HCT116 (cell line): ENCODE measurements at regions not wholly inside any gene's neighbourhood (a gene's known extent, or its start where the extent isn't known, plus 50 kb on each side); places are given as distances from the start of the nearest gene placed in this dataset.

Experiments
- ATAC-seq: fragments of 200-7000 bp; cut with Tn5 transposase; 2 replicates; pipeline ENCODE4 v1.9.1; 2020; ENCODE audit warnings: mild to moderate bottlenecking, moderate library complexity
- BruUV-seq: library from RNA; stranded (reverse); fragments of 400-500 nt; replicated peaks from 2 replicates; lab custom pipeline; 2021; lab: Mats Ljungman, UMichigan
- CTCF ChIA-PET: fragments of 300-600 bp; sonication (Branson Sonifier 250); formaldehyde crosslinking; loops from one replicate; lab custom pipeline; 2021; ENCODE audit warnings: antibody characterized with exemption; lab: Charles Lee
- POLR2A ChIA-PET: fragments of 300-600, 350-600 bp; sonication (Branson Sonifier 250); formaldehyde crosslinking; loops from one replicate; lab custom pipeline; 2021; ENCODE audit warnings: antibody characterized with exemption; lab: Charles Lee
- RAD21 ChIA-PET, 2 experiments: fragments of 300-600 bp; sonication (Branson Sonifier 250); formaldehyde crosslinking; loops; one replicate each; lab custom pipeline; 2023; ENCODE audit warnings: low total read pairs in 2 of 2; ENCODE audit not compliant: uncharacterized antibody in 2 of 2, unreplicated experiment in 2 of 2, low non-redundant PET in 1 of 2; lab: Charles Lee
- DNase-seq: peaks from one replicate; pipeline ENCODE4 v3.0.0-alpha.2; 2010; ENCODE audit warnings: low read depth, low spot score
- H2AFZ ChIP-seq: fragments of 200-600 bp; shearing (Covaris generic), sonication (generic); 2 replicates; pipeline ENCODE4 v1.6.1; 2017; ENCODE audit warnings: low read depth, mixed run types, mixed read lengths, antibody characterized with exemption, low read length; ENCODE audit not compliant: poor library complexity, severe bottlenecking
- H3K27ac ChIP-seq: 2 replicates; pipeline ENCODE4 v1.5.1; 2012; ENCODE audit warnings: low read depth, low read length
- H3K27me3 ChIP-seq: fragments of 200-600 bp; sonication (generic); 2 replicates; pipeline ENCODE4 v1.6.1; 2016; ENCODE audit warnings: mixed run types, low read length, mixed read lengths; ENCODE audit not compliant: insufficient read depth
- H3K36me3 ChIP-seq, 2 experiments: fragments of 200-500 bp in 1 of 2; fragments of 200-600 bp in 1 of 2; sonication (Bioruptor generic) in 1 of 2; sonication (generic) in 1 of 2; 2 replicates each; pipeline versions ENCODE4 v1.5.1 to v1.6.1; 2014 to 2016; ENCODE audit warnings: low read length in 2 of 2, inconsistent platforms in 1 of 2, mixed read lengths in 1 of 2, mixed run types in 1 of 2; ENCODE audit not compliant: insufficient read depth in 2 of 2, control insufficient read depth in 1 of 2
- H3K4me1 ChIP-seq, 2 experiments: fragments of 200-600 bp in 1 of 2; sonication (generic) in 1 of 2; 2 replicates each; pipeline versions ENCODE4 v1.5.1 to v1.6.1; 2012 to 2017; ENCODE audit warnings: low read length in 2 of 2, inconsistent platforms in 1 of 2, mild to moderate bottlenecking in 1 of 2, mixed read lengths in 1 of 2, mixed run types in 1 of 2, moderate library complexity in 1 of 2; ENCODE audit not compliant: insufficient read depth in 2 of 2, control insufficient read depth in 1 of 2
- H3K4me2 ChIP-seq: fragments of 200-600 bp; sonication (generic); 2 replicates; pipeline ENCODE4 v1.6.1; 2017; ENCODE audit warnings: mixed run types, low read length, mixed read lengths
- H3K4me3 ChIP-seq, 2 experiments: fragments of 200-600 bp in 1 of 2; sonication (generic) in 1 of 2; replicated peaks in 1 of 2; 2 replicates each; pipeline ENCODE4 v1.5.1; 2011 to 2016; ENCODE audit warnings: low read length in 2 of 2, control low read depth in 1 of 2, low read depth in 1 of 2, mild to moderate bottlenecking in 1 of 2, mixed read lengths in 1 of 2, mixed run types in 1 of 2
- H3K79me2 ChIP-seq: fragments of 200-600 bp; sonication (generic); 2 replicates; pipeline ENCODE4 v1.6.1; 2017; ENCODE audit warnings: mild to moderate bottlenecking, mixed run types, low read length, moderate library complexity, mixed read lengths; ENCODE audit not compliant: insufficient read depth
- H3K9ac ChIP-seq: fragments of 200-600 bp; sonication (generic); 2 replicates; pipeline ENCODE4 v1.6.1; 2016; ENCODE audit warnings: low read length, mixed read lengths
- H3K9me2 ChIP-seq: fragments of 200-600 bp; sonication (generic), shearing (Covaris generic); 2 replicates; pipeline ENCODE4 v1.6.1; 2017; ENCODE audit warnings: mixed run types, mild to moderate bottlenecking, moderate library complexity; ENCODE audit not compliant: insufficient read depth
- H3K9me3 ChIP-seq, 2 experiments: fragments of 200-500 bp in 1 of 2; fragments of 200-600 bp in 1 of 2; sonication (Bioruptor generic) in 1 of 2; sonication (generic) in 1 of 2; 2 replicates each; pipeline ENCODE4 v1.6.1; 2014 to 2017; ENCODE audit warnings: low read length in 2 of 2, mixed read lengths in 2 of 2, inconsistent platforms in 1 of 2, low read depth in 1 of 2, mild to moderate bottlenecking in 1 of 2, mixed run types in 1 of 2, moderate library complexity in 1 of 2; ENCODE audit not compliant: control insufficient read depth in 1 of 2, insufficient read depth in 1 of 2
- H4K20me1 ChIP-seq: fragments of 200-600 bp; sonication (generic), shearing (Covaris generic); 2 replicates; pipeline ENCODE4 v1.6.1; 2017; ENCODE audit warnings: mixed run types, mild to moderate bottlenecking, moderate library complexity; ENCODE audit not compliant: insufficient read depth
- CBX3 ChIP-seq: IDR thresholded peaks from 2 replicates; pipeline ENCODE4 v1.6.1; 2012; ENCODE audit warnings: low read depth
- CEBPB ChIP-seq: IDR thresholded peaks from 2 replicates; pipeline ENCODE4 v1.6.1; 2012; ENCODE audit warnings: low read depth
- EGR1 ChIP-seq: IDR thresholded peaks from 2 replicates; pipeline ENCODE4 v1.6.1; 2012; ENCODE audit warnings: low read depth
- ELF1 ChIP-seq: IDR thresholded peaks from 2 replicates; pipeline ENCODE4 v1.6.1; 2012; ENCODE audit warnings: low read depth, borderline replicate concordance
- EZH2 ChIP-seq: fragments of 200-600 bp; sonication (generic); IDR thresholded peaks from 2 replicates; pipeline ENCODE4 v1.6.1; 2017; ENCODE audit warnings: antibody characterized with exemption, mixed run types
- EZH2phosphoT487 ChIP-seq: fragments of 200-600 bp; IDR thresholded peaks from 2 replicates; pipeline ENCODE4 v1.6.1; 2018; ENCODE audit warnings: antibody characterized with exemption, borderline replicate concordance
- FOSL1 ChIP-seq: IDR thresholded peaks from 2 replicates; pipeline ENCODE4 v1.6.1; 2012; ENCODE audit warnings: low read depth
- JUND ChIP-seq: IDR thresholded peaks from 2 replicates; pipeline ENCODE4 v1.6.1; 2012
- MAX ChIP-seq: IDR thresholded peaks from 2 replicates; pipeline ENCODE4 v1.6.1; 2012
- POLR2A ChIP-seq: IDR thresholded peaks from 2 replicates; pipeline ENCODE4 v1.7.0; 2011; ENCODE audit warnings: borderline replicate concordance; ENCODE audit not compliant: insufficient read depth, insufficient read length; ENCODE audit errors: extremely low read depth
- RAD21 ChIP-seq: IDR thresholded peaks from 2 replicates; pipeline ENCODE4 v1.6.1; 2012; ENCODE audit warnings: low read depth, mild to moderate bottlenecking
- SIN3A ChIP-seq: IDR thresholded peaks from 2 replicates; pipeline ENCODE4 v1.6.1; 2012; ENCODE audit warnings: low read depth
- SP1 ChIP-seq: IDR thresholded peaks from 2 replicates; pipeline ENCODE4 v1.6.1; 2012; ENCODE audit warnings: low read depth
- SRF ChIP-seq: IDR thresholded peaks from 2 replicates; pipeline ENCODE4 v1.6.1; 2012; ENCODE audit warnings: low read depth
- TCF7L2 ChIP-seq: IDR thresholded peaks from 2 replicates; pipeline ENCODE4 v1.7.0; 2011; ENCODE audit warnings: borderline replicate concordance, inconsistent platforms; ENCODE audit not compliant: insufficient read depth, insufficient read length; ENCODE audit errors: extremely low read depth
- YY1 ChIP-seq: IDR thresholded peaks from 2 replicates; pipeline ENCODE4 v1.6.1; 2011; ENCODE audit warnings: low read length, low read depth, moderate library complexity, mild to moderate bottlenecking; ENCODE audit not compliant: insufficient replicate concordance; ENCODE audit errors: extremely low read depth
- ZNF274 ChIP-seq: fragments of 200-500 bp; sonication (Bioruptor generic); IDR thresholded peaks from 2 replicates; pipeline ENCODE4 v1.6.1; 2014; ENCODE audit warnings: mild to moderate bottlenecking, low read depth, low read length, inconsistent platforms
- intact Hi-C: fragments of 100-400 bp; cut with micrococcal nuclease; formaldehyde crosslinking; loops from 2 replicates; pipeline ENCODE4 v1.10.0; 2022
- TF ChIP-seq, protein P1 (sequence below): IDR thresholded peaks from 2 replicates; pipeline ENCODE4 v1.6.1; 2011; ENCODE audit warnings: mild to moderate bottlenecking, low read length, moderate library complexity; ENCODE audit not compliant: insufficient replicate concordance; ENCODE audit errors: extremely low read depth
- TF ChIP-seq, protein P2 (sequence below): IDR thresholded peaks from 2 replicates; pipeline ENCODE4 v1.6.1; 2012; ENCODE audit warnings: low read depth
- TF ChIP-seq, protein P3 (sequence below), 3 experiments: fragments of 200-600 bp in 1 of 3; sonication (generic) in 1 of 3; IDR thresholded peaks in 2 of 3; conservative IDR thresholded peaks in 1 of 3; 2 replicates each; pipeline ENCODE4 v1.5.1; 2012 to 2017; ENCODE audit warnings: low read depth in 2 of 3, low read length in 2 of 3, antibody characterized with exemption in 1 of 3, borderline replicate concordance in 1 of 3, control low read depth in 1 of 3, mild to moderate bottlenecking in 1 of 3, mixed read lengths in 1 of 3, mixed run types in 1 of 3, moderate library complexity in 1 of 3; ENCODE audit not compliant: insufficient read depth in 1 of 3

GRCh38 chr10:20958764-20959163 lies 61.7 kb upstream of the NEBL start:
- no peaks in the 10 kb centered on the region for H4K20me1 ChIP-seq
- BruUV-seq: no TSS peak
- H3K36me3 ChIP-seq: no peaks in the 10 kb centered on the region
- no peaks in the 10 kb centered on the region for H3K9me3 ChIP-seq
- H3K9ac ChIP-seq: no peak overlapping the region
- DNase-seq (no peak), ATAC-seq (no peak)
- H3K27me3 ChIP-seq: no peaks in the 10 kb centered on the region
- no peak overlapping the region for H2AFZ ChIP-seq
- H3K4me2 ChIP-seq: no peak overlapping the region
- H3K9me2 ChIP-seq: no peaks in the 10 kb centered on the region
- intact Hi-C loops: no loop called here
- H3K79me2 ChIP-seq: no peaks in the 10 kb centered on the region
- H3K4me1 ChIP-seq: no peaks in the 10 kb centered on the region
- POLR2A ChIA-PET: no interaction called here
- CTCF ChIA-PET: no interaction called here
- no peak overlapping the region for H3K27ac ChIP-seq
- RAD21 ChIA-PET: no interaction called here
- H3K4me3 ChIP-seq: no peak overlapping the region
- TF ChIP-seq, protein P1, sequence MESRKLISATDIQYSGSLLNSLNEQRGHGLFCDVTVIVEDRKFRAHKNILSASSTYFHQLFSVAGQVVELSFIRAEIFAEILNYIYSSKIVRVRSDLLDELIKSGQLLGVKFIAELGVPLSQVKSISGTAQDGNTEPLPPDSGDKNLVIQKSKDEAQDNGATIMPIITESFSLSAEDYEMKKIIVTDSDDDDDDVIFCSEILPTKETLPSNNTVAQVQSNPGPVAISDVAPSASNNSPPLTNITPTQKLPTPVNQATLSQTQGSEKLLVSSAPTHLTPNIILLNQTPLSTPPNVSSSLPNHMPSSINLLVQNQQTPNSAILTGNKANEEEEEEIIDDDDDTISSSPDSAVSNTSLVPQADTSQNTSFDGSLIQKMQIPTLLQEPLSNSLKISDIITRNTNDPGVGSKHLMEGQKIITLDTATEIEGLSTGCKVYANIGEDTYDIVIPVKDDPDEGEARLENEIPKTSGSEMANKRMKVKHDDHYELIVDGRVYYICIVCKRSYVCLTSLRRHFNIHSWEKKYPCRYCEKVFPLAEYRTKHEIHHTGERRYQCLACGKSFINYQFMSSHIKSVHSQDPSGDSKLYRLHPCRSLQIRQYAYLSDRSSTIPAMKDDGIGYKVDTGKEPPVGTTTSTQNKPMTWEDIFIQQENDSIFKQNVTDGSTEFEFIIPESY: no peak
- TF ChIP-seq FOSL1 (no peak), YY1 (no peak), JUND (no peak), SIN3A (no peak), CEBPB (no peak), ELF1 (no peak), POLR2A (no peak), MAX (no peak), EZH2phosphoT487 (no peak), CBX3 (no peak), EZH2 (no peak), ZNF274 (no peak), EGR1 (no peak), SP1 (no peak), TCF7L2 (no peak), SRF (no peak), RAD21 (no peak)
- TF ChIP-seq, protein P2, sequence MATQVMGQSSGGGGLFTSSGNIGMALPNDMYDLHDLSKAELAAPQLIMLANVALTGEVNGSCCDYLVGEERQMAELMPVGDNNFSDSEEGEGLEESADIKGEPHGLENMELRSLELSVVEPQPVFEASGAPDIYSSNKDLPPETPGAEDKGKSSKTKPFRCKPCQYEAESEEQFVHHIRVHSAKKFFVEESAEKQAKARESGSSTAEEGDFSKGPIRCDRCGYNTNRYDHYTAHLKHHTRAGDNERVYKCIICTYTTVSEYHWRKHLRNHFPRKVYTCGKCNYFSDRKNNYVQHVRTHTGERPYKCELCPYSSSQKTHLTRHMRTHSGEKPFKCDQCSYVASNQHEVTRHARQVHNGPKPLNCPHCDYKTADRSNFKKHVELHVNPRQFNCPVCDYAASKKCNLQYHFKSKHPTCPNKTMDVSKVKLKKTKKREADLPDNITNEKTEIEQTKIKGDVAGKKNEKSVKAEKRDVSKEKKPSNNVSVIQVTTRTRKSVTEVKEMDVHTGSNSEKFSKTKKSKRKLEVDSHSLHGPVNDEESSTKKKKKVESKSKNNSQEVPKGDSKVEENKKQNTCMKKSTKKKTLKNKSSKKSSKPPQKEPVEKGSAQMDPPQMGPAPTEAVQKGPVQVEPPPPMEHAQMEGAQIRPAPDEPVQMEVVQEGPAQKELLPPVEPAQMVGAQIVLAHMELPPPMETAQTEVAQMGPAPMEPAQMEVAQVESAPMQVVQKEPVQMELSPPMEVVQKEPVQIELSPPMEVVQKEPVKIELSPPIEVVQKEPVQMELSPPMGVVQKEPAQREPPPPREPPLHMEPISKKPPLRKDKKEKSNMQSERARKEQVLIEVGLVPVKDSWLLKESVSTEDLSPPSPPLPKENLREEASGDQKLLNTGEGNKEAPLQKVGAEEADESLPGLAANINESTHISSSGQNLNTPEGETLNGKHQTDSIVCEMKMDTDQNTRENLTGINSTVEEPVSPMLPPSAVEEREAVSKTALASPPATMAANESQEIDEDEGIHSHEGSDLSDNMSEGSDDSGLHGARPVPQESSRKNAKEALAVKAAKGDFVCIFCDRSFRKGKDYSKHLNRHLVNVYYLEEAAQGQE: no peak
- TF ChIP-seq, protein P3, sequence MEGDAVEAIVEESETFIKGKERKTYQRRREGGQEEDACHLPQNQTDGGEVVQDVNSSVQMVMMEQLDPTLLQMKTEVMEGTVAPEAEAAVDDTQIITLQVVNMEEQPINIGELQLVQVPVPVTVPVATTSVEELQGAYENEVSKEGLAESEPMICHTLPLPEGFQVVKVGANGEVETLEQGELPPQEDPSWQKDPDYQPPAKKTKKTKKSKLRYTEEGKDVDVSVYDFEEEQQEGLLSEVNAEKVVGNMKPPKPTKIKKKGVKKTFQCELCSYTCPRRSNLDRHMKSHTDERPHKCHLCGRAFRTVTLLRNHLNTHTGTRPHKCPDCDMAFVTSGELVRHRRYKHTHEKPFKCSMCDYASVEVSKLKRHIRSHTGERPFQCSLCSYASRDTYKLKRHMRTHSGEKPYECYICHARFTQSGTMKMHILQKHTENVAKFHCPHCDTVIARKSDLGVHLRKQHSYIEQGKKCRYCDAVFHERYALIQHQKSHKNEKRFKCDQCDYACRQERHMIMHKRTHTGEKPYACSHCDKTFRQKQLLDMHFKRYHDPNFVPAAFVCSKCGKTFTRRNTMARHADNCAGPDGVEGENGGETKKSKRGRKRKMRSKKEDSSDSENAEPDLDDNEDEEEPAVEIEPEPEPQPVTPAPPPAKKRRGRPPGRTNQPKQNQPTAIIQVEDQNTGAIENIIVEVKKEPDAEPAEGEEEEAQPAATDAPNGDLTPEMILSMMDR (IDR thresholded peaks at IDR 0.05 in 2 of 3, conservative IDR thresholded peaks at IDR 0.05 in 1 of 3; ENCODE audit: borderline replicate concordance in 1 of 3, insufficient read depth in 1 of 3, low read depth in 2 of 3, low read length in 2 of 3): no peak
- TF ChIP-seq, all 23 proteins: peak for 0
